DMS153 (cell line): ENCODE measurements at regions not wholly inside any gene's neighbourhood (a gene's known extent, or its start where the extent isn't known, plus 50 kb on each side); places are given as distances from the start of the nearest gene placed in this dataset.

Source experiments
- DNase-seq: peaks from one replicate; lab custom pipeline; 2025; lab: John Stamatoyannopoulos, UW

DNA sequence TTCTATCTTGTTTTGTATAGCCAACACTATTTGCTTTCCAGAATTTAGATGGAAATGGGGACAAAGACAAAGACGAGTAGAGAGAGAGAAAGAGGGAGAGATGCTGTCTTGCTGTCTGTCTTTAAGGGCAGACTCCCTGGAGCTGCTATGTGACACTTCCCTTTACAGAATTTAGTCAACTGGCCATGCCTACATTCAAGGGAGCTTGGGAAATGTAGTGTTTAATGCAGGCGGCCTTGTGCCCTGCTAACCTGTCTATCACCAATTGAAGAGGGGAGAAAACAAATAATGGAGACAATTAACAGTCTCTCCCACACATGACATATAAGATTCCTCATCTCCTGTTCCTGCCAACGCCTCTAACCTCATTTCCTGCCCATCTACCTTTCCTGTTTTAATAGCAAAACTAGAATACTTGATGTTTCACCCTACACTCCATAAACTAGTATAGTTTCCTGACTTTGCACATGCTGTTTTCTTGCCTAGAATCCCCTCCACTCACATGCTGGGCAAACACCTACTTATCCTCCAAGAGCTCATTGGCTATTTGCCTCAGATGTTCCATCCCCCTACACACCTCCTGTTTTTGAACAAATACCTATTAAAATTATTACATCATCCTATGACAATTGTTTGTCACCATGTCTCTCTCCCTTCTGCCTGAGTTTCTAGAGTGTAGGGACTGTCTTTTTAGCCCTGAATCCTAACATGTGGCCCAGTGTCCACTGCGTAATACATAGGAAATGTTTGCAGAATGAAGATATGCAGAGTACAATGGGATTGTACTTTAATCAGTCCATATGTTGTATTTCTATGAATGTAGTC, 117.2 kb downstream of the SLC25A24 start:
- DNase-seq: peak; percentile 88

DNA sequence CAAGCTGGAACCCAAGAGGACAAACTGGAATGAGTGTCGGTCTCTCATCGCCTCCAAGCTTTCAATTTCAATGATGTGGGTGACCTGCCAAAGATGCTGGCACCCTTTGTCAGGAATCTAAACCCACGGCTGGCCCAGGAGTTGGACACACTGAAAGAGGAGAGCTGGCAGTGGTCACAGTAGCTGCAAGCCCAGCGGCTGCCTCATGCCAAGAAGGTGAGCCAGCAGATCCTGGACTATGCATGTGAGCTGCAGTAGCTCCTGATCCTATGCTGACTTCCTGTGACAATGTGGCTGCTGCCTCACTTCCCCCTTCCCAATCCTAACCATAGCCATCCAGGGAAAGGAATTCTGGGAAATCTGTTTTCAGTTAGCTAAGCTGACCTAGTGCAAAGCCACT, 117.0 kb upstream of the VAV3 start:
- no peak for DNase-seq

DNA sequence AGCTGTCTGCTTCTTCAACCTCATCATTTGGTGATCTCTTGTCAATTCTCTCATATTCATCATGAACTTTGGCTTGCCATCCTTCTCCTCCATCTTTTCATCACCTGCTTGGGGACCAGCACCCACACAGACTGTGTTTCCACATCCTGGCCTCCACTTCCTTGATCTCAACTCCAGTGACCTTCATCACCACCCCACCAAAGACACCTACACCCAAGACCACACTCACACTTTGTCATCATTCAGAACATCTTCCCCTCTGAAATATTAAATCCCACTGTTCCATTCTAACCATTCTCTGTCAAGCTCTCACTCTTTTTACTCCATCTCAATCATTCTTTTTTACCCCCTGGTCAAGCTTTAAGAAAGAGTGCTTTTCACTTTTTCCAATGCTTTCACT, 115.5 kb upstream of the VAV3 start:
- no peak for DNase-seq

DNA sequence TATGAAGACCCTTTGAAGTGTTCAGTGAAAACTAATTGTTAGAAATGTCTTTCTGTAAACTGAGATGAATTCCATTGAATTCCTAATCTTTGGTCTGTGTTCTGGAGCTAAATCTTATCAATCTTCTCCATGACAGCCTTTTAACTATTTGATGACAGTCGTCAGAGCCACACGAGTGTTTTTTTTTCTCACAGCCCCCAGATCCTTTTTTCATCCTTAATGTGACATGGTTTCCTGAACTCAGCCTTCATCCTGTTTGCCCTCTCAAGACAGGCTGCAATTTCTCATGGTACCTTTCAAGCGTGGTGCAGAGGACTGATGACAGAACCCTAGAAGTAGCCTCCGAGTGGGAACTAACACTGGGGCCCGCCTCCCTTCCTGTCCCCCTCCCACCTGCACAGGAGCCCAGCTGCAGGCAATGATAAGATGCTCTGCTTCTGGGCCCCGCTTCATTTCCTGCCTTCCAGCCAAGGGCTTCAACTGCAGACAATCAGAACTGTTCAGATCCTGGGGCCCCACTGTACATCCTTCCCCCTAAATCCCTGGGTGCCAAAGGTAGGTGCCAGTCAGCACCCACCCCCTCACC, 114.6 kb upstream of the VAV3 start:
- DNase-seq: no peak

DNA sequence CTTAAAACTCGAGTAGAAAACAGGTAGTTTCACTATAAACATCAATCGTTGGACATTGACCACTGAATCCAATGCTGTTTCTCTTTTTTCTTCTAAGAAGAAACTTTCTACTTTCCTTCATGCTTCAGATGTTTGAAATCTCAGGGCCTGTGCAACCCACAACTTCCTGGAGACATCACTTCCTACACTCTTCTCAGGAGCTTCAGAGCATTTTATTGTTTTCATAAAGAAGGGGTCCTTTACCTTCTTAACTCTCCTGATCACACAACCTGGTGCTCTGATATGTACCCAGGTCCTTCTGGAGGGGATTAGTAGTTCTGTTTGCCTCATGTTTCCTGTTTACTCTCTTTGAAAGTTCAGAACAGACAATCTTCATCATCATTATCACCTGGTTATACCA, 113.0 kb upstream of the VAV3 start:
- no peak for DNase-seq

DNA sequence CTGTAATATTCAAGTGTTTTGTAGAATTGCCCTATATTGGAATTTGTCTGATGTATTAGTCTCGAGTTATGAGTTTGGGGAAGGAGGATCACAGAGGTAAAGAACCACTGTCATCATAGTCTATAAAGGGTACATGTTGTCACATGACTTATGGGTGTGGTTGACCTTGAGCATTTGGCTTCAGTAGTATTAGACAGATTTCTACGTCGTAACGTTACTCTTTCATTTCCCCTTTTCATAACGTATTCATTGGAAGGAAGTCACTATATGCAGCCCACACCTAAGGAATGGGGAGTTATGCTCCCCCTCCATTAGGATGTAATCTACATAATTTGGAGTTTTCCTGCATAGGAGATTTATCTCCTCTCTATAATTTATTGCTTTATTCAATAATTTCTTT, 110.1 kb upstream of the VAV3 start:
- no peak for DNase-seq

DNA sequence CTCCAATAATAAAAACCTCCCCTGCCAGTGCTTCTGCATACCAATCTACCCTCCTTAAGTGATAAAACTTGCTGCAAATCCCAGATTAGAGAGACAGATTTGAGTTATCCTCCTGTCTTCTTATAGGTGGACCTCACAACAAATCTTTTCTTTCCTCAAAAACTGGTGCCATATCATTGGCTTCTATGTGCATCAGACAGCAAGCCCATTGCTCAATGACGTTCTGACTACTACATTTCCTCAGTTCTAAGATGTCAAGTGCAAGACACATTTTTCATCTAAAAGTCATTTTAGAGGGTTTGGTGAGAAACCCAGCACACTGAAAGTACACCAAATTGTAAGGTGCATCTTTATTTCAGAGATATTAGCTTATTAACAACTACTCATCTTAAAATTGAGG, 107.8 kb upstream of the VAV3 start:
- DNase-seq: no peak

DNA sequence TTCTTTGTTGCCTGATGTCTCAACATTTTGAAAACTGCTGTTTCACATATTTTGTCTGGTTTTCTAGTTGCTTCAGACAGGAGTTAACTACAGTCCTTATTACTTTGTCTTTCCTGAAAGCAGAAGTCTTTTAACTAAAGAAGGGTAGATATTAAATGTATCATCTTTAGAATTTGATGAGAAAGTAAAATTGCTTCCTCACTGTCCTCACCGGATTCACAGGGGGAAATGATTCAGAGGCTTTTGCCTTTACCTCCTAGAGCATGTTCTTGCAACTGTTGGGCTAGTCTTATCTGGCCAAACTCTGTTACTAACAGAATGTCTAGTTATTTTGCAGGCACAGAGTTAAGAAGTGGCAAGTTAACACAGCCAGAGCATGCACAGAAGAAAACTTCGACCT, 107.2 kb upstream of the VAV3 start:
- DNase-seq: no peak

DNA sequence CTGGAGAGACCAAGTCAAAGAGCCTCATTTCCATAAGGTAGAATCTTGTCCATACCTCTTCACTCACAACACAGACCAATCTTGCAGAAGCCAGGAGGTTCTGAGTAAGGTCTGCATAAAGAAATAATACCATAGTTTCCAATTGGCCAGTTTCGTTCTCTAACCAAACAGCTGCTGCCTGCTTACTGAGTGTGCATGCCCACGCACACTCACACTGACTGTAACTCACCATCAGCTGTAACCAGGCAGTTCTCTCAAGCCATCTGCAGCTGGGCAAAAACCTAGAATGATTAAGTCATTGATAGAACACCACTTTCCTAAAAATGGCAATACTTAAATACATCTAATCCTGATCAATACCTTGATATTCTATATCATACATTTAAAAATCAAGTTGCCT, 106.6 kb upstream of the VAV3 start:
- no peak for DNase-seq

DNA sequence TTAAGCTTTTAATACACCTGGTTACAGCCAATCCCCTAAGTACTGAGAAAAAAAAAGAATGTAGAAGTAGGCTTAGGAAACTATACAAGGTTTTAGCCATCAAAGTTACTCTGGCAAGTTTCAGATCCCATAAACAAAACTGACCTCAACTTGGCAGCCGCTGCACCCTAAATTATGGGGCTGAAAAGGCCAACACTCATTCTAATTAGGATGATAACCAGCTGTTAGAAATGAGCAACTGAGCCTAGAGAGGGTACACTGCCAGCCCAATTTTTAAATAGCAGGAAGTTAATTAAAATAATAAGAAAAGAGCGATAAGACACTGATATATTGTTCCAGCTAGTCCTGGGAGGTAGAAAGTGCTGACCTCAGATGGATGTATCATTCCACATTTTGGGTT, 105.7 kb upstream of the VAV3 start:
- no peak for DNase-seq

DNA sequence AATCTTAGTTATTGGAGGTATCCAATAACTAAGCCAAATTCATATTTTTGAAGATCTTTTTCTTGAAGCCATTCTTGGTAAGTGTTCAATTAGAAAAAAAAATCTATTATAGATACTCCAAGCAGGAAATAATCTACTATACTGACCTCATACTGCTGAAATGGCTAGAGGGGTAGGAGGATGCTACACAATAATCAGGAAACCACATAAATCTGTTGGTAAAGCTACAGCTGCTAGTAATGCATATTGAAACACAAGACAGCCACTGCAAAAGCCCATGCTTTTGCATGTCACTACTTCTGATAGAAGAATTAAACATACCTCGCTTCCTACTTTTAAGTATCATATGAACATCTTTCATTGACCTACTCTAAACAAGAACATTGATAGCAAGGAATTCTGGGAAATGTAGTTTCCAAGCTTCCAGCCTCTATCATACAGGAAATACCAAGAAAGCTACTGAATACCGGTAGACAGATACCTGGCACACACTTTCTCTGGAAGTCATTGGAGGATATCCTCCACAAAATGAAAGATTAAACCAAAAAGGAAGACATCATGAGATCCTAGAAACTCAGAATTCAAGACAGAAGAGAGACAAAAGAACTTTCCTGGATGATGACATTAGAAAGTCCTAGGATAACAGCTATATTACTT, 103.0 kb upstream of the VAV3 start:
- no peak for DNase-seq

DNA sequence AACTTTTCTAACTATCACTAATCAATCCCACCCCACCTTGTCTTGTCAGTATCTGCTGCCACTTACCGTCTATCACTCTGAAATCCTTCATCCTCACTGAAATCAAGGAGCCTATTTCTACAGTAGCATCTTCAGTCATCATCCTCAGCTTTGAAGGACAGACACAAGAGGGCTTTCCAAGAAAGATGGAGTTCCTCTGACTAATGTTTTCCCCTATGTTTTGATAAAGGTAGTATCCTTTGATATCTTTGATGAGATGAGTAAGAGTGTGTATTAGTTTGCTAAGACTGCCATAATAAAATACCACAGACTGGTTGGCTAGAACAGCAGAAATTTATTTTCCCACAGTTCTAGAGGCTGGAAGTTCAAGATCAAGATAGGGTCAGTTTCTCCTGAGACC, 101.8 kb upstream of the VAV3 start:
- DNase-seq: no peak

DNA sequence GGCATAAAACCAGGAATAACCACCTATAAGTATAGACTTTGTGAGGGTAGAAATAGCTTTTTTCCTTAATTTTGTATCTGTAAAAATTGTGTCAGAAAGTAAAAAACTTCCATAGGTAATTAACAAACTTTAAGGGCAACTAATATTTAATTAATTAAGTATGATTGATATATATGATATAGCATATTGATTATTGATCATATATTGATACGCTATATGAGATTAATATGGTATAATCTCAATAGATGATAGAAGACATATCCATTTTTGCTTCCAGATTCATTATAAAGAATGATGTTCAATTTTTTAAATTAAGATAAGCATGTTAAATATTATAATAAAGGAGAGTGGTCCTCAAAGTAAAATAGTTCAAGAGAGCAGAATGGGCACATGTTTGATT, 99.3 kb upstream of the VAV3 start:
- no peak for DNase-seq

DNA sequence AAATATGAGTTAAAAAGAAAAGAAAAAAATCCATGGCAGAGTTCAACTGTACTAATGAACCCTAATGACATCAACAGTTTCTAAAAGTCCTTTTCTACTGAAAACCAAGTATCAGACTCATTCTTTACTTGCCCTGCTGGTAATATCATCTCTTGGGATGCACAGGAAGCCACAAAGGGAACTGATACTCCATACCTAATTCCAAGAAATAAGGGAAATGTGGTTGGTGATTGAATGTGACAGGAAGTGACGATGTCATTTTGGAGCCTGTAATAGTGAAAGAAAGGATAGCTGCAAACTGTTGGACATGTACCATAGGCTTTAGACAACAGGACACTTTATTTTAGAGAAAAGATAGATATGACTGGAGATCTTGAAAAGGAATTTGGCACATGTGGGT, 98.7 kb upstream of the VAV3 start:
- DNase-seq: no peak

DNA sequence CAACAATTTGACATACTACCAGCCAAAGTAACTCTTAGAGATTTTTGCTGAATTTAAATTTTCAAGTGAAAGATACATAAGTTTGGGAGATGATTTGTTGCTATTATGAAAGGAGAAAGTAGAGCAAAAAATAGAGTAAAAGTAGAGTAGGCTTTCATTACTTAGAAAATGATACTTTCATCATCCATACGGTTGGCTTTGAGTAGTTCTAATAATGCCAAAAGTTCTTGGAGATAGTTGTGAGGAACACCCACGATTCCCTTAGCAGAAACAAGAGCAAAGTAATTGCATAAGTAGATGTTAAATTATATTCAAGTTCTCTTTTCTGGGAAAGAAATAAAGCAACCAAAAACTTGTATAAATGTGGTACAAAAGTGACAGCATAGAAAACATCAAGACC, 95.0 kb upstream of the VAV3 start:
- DNase-seq: no peak

DNA sequence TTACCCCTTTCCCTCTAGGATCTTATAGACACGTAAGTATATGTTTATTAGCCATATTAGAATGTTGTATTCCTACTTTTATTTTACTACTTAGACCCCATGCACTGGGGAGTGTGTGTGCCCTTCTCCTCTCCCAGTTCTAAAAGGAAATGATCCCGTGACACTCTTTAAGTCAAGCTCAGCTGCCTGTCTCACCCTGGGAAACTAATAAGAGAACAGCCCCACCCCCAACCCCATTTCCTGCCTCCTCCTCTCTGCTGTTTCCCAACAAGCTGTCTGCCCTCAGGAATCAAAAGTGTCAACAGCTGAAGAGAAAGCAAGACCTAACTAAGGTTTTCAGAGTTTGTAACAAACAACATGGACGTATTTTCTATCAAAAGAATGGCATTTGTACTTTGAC, 92.6 kb upstream of the VAV3 start:
- DNase-seq: peak; percentile 23

DNA sequence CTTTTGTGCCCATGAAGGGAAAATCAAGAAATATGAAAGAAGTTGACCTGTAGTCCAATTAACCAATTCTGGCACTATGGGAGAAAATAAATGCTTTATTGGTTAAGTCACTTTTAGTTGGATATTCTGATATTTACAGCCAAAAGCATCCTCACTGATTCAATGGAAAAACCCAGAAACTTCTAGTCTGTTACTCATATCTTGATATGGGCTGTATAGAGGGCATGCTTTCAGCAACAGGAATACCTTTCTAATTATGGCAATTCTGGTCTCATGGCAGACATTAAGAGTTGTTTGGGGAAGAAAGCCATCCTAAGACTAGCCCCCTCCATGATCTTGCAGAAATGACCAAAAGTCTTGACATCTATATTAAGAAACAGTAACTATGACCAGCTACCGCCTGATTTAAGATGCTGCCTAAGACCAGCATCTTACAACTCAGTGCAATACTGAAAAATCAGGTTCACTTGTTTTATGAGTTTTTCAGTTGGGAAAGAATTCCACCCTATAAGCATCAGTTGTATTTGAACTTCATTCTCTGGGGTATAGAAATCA, 91.5 kb upstream of the VAV3 start:
- DNase-seq: no peak

DNA sequence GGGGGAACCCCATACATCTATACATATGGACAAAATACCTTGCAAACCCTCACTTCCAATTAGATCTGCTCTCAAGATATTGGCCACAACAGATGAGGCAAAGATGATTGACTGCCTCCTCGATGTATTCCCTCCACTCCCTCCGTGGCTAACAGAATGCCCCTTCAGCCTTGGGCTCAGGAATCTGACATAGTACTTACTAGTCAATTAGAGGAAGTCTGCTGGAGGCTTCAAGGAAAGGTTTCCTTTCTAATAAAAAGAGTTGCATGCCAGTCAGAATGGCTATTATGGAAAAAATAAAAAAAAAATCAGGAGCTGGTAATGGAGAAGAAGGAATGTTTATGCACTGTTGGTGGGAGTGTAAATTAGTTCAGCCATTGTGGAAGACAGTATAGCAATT, 90.4 kb upstream of the VAV3 start:
- DNase-seq: no peak

DNA sequence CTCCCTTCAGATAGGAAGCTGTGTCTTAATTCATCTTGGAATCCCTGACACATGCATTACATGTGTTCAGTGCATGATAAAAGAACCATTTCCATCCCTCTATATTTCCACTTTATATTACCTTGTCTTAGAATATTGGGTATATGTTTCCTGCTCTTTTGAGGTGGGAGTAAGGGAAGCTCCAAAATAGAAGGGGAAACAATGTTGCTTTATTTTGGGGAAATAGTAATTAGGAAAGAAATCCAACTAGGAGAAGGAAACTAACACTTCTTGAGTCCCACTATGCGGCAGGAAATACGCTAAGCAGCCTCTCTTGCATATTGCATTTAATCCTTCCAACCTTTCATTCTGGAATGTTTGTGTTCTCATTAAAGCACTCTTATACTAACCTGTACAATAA, 89.4 kb upstream of the VAV3 start:
- no peak for DNase-seq

DNA sequence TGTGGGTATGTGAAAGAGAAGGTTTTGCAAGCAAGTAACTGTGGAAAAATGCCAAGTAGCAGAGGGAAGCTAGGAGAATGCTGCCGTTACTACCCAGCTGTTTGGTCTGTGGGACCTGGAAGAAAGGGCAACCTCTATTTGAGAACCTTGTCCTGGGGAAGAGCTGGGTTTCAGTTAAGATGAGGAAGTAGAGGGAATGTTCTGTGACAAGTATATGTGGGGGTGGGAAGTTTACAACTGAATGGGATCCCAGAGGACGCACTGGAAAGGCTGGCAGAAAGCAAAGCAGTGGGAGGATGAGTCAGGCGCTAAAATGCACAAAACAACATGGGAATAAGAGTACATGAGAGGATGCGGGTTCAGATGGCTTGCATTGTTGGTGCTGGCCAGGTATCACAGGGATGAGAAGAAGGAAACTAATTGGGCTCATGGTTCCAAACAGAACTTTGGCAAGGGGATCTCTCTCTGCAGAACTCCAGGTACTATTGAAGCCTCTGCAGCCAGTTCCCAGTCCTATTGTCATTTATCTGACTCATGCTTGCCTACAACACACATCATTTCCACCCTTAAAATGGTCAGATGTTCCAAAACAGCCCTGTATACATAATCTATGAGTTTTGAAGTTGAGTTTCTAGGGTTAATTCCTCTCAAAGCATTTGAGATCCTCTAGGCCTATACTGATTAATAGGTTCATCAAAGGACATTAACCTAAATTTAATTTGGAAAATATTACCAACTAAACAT, 88.5 kb upstream of the VAV3 start:
- DNase-seq: no peak

DNA sequence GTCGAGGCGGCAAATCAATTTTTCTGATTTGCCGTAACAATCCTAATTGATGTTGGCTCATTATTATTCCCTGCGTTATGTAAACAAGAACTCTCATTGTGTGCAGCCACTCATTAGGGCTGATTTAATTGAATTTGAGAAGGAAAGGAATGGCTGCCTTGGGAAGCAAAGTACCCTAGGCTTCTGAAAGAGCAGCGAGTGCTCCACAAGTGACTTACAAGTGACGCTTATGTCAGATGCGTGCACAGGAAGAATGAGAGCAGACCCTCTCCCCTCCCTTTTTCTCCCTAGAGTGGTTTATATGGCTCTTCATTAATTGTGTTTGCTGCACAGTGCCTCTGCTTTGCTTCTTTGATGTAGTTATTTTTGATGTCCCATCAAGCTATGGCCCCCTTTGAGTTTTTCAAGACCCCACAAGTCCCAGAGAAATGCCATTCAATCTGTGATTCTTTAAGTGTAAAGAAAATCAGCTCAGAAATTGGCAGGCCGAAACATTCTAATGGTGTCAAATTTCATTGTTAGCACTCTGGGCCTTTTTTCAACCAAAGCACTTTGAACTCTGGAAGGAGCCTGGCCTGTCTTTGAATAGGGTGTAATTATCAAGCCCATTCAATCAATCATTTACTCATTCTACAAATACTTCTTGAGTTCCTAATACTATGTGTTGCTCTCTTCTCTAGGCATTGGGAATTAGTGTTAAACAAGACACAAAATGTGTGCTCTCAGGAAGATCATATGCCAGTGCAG, 86.8 kb upstream of the VAV3 start:
- DNase-seq: peak; percentile 21
